ENCODE measurements at regions not wholly inside any gene's neighbourhood (a gene's known extent, or its start where the extent isn't known, plus 50 kb on each side); places are given as distances from the start of the nearest gene placed in this dataset.

DNA sequence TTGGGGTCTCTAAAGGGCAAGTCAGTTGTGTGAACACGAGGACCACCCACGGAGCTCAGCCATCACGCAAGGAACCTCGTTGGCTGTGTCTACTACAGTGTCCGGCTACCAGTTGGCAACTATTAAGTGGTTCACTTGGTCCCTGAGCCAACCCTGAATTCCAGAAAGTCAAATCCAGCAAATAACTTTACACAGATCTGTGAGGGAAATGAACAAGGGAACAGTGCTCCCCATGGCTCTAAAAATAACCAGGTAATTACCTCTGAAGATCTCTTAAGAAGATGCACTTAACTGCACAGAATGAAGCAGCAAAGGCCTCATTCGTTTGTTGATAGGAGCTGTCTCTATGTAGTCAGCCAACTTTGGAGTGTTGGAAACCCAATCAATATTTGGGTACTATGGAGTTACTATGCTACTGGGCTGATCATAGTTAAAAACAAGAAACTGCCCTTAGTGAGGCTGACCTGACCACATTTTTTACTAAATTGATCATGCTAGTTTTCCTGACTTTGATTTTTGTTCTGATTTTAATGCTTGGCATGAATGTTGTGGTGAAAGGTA is 219.1 kb upstream of the LRIG1 start:
- TF ChIP-seq, protein P1, sequence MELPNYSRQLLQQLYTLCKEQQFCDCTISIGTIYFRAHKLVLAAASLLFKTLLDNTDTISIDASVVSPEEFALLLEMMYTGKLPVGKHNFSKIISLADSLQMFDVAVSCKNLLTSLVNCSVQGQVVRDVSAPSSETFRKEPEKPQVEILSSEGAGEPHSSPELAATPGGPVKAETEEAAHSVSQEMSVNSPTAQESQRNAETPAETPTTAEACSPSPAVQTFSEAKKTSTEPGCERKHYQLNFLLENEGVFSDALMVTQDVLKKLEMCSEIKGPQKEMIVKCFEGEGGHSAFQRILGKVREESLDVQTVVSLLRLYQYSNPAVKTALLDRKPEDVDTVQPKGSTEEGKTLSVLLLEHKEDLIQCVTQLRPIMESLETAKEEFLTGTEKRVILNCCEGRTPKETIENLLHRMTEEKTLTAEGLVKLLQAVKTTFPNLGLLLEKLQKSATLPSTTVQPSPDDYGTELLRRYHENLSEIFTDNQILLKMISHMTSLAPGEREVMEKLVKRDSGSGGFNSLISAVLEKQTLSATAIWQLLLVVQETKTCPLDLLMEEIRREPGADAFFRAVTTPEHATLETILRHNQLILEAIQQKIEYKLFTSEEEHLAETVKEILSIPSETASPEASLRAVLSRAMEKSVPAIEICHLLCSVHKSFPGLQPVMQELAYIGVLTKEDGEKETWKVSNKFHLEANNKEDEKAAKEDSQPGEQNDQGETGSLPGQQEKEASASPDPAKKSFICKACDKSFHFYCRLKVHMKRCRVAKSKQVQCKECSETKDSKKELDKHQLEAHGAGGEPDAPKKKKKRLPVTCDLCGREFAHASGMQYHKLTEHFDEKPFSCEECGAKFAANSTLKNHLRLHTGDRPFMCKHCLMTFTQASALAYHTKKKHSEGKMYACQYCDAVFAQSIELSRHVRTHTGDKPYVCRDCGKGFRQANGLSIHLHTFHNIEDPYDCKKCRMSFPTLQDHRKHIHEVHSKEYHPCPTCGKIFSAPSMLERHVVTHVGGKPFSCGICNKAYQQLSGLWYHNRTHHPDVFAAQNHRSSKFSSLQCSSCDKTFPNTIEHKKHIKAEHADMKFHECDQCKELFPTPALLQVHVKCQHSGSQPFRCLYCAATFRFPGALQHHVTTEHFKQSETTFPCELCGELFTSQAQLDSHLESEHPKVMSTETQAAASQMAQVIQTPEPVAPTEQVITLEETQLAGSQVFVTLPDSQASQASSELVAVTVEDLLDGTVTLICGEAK (IDR thresholded peaks at IDR 0.05; ENCODE audit: borderline replicate concordance) = no peak
- TF ChIP-seq SMAD1 (IDR thresholded peaks at IDR 0.05; ENCODE audit: low read depth, partially characterized antibody) = no peak
- TF ChIP-seq, protein P2, sequence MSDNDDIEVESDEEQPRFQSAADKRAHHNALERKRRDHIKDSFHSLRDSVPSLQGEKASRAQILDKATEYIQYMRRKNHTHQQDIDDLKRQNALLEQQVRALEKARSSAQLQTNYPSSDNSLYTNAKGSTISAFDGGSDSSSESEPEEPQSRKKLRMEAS (IDR thresholded peaks at IDR 0.05; ENCODE audit: low read depth, low read length) = no peak
- no peak for TF ChIP-seq POU2F2 (IDR thresholded peaks at IDR 0.05; ENCODE audit: borderline replicate concordance, low read depth, low read length)
- no peak for TF ChIP-seq POLR2A (IDR thresholded peaks at IDR 0.05; ENCODE audit: low read depth, low read length)
- TF ChIP-seq POLR2AphosphoS5 (IDR thresholded peaks at IDR 0.05; ENCODE audit: low read length) = no peak
- no peak for TF ChIP-seq BACH1 (IDR thresholded peaks at IDR 0.05; ENCODE audit: borderline replicate concordance)
- TF ChIP-seq, protein P3, sequence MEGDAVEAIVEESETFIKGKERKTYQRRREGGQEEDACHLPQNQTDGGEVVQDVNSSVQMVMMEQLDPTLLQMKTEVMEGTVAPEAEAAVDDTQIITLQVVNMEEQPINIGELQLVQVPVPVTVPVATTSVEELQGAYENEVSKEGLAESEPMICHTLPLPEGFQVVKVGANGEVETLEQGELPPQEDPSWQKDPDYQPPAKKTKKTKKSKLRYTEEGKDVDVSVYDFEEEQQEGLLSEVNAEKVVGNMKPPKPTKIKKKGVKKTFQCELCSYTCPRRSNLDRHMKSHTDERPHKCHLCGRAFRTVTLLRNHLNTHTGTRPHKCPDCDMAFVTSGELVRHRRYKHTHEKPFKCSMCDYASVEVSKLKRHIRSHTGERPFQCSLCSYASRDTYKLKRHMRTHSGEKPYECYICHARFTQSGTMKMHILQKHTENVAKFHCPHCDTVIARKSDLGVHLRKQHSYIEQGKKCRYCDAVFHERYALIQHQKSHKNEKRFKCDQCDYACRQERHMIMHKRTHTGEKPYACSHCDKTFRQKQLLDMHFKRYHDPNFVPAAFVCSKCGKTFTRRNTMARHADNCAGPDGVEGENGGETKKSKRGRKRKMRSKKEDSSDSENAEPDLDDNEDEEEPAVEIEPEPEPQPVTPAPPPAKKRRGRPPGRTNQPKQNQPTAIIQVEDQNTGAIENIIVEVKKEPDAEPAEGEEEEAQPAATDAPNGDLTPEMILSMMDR (IDR thresholded peaks at IDR 0.05 in 2 of 3, conservative IDR thresholded peaks at IDR 0.05 in 1 of 3; ENCODE audit: control insufficient read depth in 2 of 3, extremely low read depth in 1 of 3, insufficient read depth in 1 of 3, low read depth in 3 of 3, low read length in 3 of 3) = no peak
- no peak for TF ChIP-seq STAT3 (IDR thresholded peaks at IDR 0.05; ENCODE audit: low read depth, low read length)
- TF ChIP-seq CREB1 (IDR thresholded peaks at IDR 0.05; ENCODE audit: low read depth) = no peak

All from GM12878 (cell line).